ENCODE measurements at regions not wholly inside any gene's neighbourhood (a gene's known extent, or its start where the extent isn't known, plus 50 kb on each side); places are given as distances from the start of the nearest gene placed in this dataset.
"Not testable (repeated sequence)": the region's sequence is repeated elsewhere in the genome, so short reads cannot be mapped to it uniquely, and the experiment has no call there.

- 90 to 93% methylated on average over 2 of the region's 2 CpGs for WGBS, 2 donors
- Histone ChIP-seq H3K27ac (no peak overlapping the region), H3K4me1 (no peaks in the 10 kb centered on the region), H3K4me3 (replicated peaks in 1 of 3) (no peak overlapping the region), H3K27me3 (no peaks in the 10 kb centered on the region), H3K36me3 (no peaks in the 10 kb centered on the region), H3K9me3 (no peaks in the 10 kb centered on the region)
- intact Hi-C loops (cut with DNase I), result no loop called here
- no peak for DNase-seq
- TF ChIP-seq POLR2A (IDR thresholded peaks at IDR 0.05), result no peak
- no peak for TF ChIP-seq CTCF (IDR thresholded peaks at IDR 0.05)
Measured at GRCh38 chr2:114281188-114281587, 161.3 kb upstream of the DPP10 start.

- Histone ChIP-seq H3K4me3 (replicated peaks in 1 of 3) (no peak overlapping the region), H3K9me3 (no peaks in the 10 kb centered on the region), H3K27me3 (no peaks in the 10 kb centered on the region), H3K36me3 (no peaks in the 10 kb centered on the region), H3K27ac (no peak overlapping the region), H3K4me1 (no peaks in the 10 kb centered on the region)
- no peak for TF ChIP-seq POLR2A (IDR thresholded peaks at IDR 0.05)
- no peak for TF ChIP-seq CTCF (IDR thresholded peaks at IDR 0.05)
- 81 to 83% methylated on average over 5 of the region's 5 CpGs for WGBS, 2 donors
- intact Hi-C loops (cut with DNase I), result no loop called here
- no peak for DNase-seq
Measured at GRCh38 chr2:114283774-114284173, 158.7 kb upstream of the DPP10 start.

GRCh38 chr2:114286438-114286837 lies 156.0 kb upstream of the DPP10 start:
- no peaks in the 10 kb centered on the region for H3K36me3 ChIP-seq
- intact Hi-C loops (cut with DNase I), result no loop called here
- H3K4me1 ChIP-seq, result no peaks in the 10 kb centered on the region
- H3K9me3 ChIP-seq, result no peaks in the 10 kb centered on the region
- H3K27me3 ChIP-seq, result no peaks in the 10 kb centered on the region
- H3K27ac ChIP-seq, result no peak overlapping the region
- TF ChIP-seq POLR2A (IDR thresholded peaks at IDR 0.05), result no peak
- no peak for TF ChIP-seq CTCF (IDR thresholded peaks at IDR 0.05)
- WGBS, 2 donors, result 90 to 93% methylated on average over 8 of the region's 8 CpGs
- no peak for DNase-seq
- no peak overlapping the region for H3K4me3 ChIP-seq (replicated peaks in 1 of 3)

GRCh38 chr2:114293355-114293754 lies 149.1 kb upstream of the DPP10 start:
- no peak overlapping the region for H3K4me3 ChIP-seq (replicated peaks in 1 of 3)
- no peak overlapping the region for H3K27ac ChIP-seq
- no peaks in the 10 kb centered on the region for H3K4me1 ChIP-seq
- H3K27me3 ChIP-seq, result no peaks in the 10 kb centered on the region
- H3K36me3 ChIP-seq, result no peaks in the 10 kb centered on the region
- intact Hi-C loops (cut with DNase I), result no loop called here
- DNase-seq, result no peak
- WGBS, 2 donors, result 76 to 85% methylated on average over 5 of the region's 5 CpGs
- TF ChIP-seq POLR2A (IDR thresholded peaks at IDR 0.05) (no peak), CTCF (IDR thresholded peaks at IDR 0.05) (no peak)
- H3K9me3 ChIP-seq, result no peaks in the 10 kb centered on the region

GRCh38 chr2:114294741-114295140 lies 147.7 kb upstream of the DPP10 start:
- Histone ChIP-seq H3K4me3 (replicated peaks in 1 of 3) (no peak overlapping the region), H3K9me3 (no peaks in the 10 kb centered on the region), H3K36me3 (no peaks in the 10 kb centered on the region), H3K27me3 (no peaks in the 10 kb centered on the region), H3K27ac (no peak overlapping the region), H3K4me1 (no peaks in the 10 kb centered on the region)
- no peak for DNase-seq
- TF ChIP-seq POLR2A (IDR thresholded peaks at IDR 0.05) (no peak), CTCF (IDR thresholded peaks at IDR 0.05) (no peak)
- intact Hi-C loops (cut with DNase I), result no loop called here
- WGBS, 2 donors, result 57 to 66% methylated on average over 6 of the region's 6 CpGs

- H3K27ac ChIP-seq; intact Hi-C loops (cut with DNase I); H3K4me3 ChIP-seq (replicated peaks in 1 of 3); DNase-seq; H3K9me3 ChIP-seq; H3K4me1 ChIP-seq; H3K27me3 ChIP-seq; H3K36me3 ChIP-seq: not testable (repeated sequence)
- WGBS, 2 donors, result 91 to 95% methylated on average over 3 of the region's 3 CpGs
Measured at GRCh38 chr2:114300351-114300750, 142.1 kb upstream of the DPP10 start.

All from thyroid gland (tissue), 4 donors.